GM15510 (cell line): ENCODE measurements at regions not wholly inside any gene's neighbourhood (a gene's known extent, or its start where the extent isn't known, plus 50 kb on each side); places are given as distances from the start of the nearest gene placed in this dataset.

Experiments
- POLR2A ChIP-seq: IDR thresholded peaks from 3 replicates; pipeline ENCODE4 v1.6.1; 2011; ENCODE audit warnings: borderline replicate concordance; ENCODE audit not compliant: insufficient read length; ENCODE audit errors: extremely low read depth

DNA sequence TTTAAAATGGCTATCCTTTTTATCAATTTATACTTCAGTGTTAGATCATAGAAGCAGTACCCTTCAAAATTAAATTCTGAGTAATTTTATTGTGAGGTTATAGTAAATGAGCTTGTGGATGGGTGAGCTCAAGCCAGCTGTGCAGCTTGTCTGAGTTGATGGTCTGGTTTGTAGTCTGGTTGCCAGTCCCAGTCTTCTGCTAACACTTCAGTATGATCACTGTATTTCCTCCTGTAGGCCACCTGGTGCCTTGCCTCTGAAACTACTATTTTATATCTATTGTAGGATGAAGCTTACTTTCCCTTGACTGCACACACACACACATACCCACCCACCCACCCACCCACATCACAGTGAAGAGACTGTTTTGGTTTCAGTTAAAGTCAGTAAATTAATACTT is 496.4 kb downstream of the PCNX1 start:
- TF ChIP-seq POLR2A: no peak

DNA sequence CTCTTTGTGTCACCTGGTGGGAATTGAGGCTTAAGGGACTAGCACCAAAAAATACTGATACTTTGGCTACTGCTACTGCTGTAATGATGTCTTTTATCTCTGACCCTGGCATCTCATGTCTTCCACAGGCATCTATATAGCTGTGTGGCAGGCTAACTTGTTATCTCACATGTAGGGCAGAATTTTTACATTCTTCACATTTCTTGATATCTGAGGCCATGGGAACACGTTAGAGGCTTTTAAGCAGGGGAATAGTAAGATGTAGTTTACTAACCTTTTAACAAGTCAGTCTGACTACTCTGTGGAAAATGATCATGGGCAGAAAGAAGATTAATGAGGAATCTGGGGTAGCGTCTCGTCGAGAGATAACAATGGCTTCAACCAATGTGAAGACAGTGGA is 498.4 kb downstream of the PCNX1 start:
- TF ChIP-seq POLR2A: no peak

DNA sequence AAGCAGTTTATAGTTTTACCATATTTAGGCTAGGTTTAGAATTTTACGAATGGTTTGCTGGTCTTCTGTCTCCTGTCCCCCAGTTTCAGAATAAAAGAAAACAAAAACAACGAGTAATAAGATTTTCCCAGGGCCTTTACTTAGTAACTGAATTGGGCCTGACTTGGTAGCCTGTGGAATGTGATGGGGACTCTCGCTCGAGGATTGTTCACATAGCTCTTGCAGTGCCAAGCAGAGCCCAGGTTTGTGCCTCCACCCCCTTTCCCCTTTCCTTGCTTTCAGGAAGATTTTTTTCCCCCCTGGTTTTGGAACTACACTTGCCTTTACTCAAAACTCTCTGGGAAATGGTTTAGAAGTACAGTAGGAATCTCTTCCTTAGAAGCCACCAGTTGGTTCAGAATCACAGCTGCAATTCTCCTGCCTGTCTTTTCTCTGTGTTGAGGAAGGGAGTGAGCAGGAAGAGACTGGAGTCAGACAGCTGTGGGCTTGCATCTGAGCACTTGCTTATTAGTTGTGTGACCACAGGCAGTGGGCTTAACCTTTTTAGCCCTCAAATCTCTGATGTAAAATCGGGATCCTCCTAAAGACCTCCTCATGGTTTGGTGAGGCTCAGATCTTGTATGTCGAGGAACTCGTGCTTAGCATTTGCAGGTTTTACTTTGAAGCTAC is 501.2 kb downstream of the PCNX1 start:
- TF ChIP-seq POLR2A: no peak

DNA sequence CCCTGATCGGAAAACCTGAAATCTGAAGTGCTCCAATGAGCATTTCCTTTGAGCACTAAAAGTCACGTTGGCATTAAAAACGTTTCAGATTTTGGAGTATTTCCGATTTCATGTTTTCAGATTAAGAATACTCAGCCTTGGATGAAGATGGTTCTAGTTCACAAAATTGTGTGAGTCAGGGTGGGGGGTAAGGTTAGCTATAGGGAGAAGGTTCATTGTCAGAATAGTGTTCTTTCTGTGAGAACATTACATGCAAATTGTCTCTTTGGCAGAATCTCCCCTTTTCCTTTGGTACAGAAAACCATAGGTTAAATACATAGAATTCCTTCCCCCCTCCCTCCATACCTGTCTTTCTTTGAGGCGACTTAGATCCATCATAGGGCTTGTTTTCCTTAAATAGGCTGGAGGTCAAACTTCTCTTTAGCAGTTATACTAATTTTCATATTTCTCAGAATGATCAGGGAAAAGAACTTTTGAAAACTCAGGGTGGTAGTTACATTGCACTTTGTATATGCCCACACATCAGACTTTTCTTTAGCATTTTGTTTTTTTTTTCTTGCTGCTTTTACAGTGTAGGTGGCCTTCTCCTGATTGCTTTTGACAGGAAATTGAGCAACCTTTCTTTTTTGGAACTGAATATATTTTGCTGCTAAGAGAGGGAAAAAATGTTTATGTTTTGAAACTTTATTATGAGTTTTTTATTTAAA is 503.5 kb downstream of the PCNX1 start:
- no peak for TF ChIP-seq POLR2A

DNA sequence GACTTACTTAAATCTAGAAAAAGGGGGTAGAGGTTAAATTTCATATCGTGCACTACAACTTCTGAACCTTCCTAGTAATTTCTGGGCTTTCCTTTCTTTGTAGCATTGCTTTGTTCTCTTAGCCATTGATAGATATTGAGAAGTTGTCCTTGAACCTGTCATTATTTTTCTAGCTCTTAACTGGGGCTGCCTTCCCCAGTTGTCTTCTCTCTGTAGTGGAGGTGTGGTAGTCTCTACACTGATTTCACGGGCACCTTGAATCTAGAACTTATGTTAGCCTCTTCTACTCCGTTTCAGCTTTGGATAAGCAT is 504.0 kb downstream of the PCNX1 start:
- TF ChIP-seq POLR2A: no peak

DNA sequence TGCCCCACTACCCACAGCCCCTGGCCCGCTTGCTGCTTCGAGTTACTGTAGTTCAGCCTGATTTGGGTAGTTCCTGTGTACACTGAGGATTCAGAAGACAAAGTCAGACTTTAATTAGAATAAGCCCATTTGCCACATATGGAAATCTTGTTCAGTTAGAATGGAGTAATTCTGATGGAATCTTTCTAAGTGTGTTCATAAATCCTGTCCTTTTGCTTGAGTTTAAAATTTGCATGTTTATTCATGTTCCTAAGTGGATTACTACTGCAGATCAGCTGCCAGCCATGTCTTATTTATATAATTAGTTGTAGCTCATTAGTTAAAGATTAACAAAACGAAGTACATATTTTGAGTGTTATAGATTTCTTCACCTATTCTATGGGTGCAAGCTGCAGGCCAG is 504.5 kb downstream of the PCNX1 start:
- no peak for TF ChIP-seq POLR2A

DNA sequence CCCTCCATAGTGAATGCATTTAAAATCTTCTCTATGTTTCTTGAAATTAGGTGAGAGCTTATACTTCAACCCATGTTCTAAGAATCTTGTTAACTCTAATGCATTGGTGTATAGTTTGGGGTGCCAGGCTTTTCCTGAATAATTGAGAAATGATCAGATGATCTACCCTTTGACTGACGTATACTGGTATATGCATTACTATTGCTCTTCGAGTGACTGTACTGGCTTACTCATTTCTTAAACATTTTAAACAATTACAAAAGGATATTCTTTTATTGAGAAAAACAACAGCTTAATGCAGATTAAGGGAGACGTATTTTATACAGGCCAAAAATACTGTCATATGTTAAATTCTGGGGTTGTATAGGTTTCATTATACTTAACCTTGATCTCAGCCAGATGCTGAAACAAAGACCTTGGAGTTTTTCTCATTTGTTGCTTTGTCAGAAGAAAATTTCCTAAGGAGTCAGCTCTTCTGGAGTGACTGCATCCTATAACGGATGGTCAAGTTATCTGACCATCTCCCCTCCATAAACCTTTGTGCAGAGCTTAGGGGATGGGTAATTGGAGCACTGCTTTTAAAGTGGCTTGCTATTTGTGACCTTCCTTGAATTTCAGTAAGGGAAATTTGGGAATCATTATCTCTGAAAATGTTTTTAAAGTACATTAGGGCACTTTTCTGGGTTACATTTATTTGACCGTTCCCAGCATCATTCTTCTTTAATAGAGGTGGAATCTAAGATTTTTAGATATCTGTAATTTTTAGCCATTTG is 507.6 kb downstream of the PCNX1 start:
- TF ChIP-seq POLR2A: no peak

DNA sequence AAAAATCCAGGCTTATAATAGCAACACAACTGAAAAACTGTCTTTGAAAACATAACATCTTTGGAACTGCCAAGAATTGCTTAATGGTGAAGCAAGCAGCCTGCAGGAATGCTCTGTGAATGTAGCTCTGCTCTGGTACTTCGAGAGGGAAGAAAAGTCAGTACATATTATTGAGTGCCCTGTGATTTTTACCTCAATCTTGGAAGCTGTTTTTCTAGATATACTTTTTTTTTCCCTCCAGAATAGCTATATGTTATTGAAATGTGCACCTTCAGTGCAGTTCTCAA is 508.1 kb downstream of the PCNX1 start:
- no peak for TF ChIP-seq POLR2A

DNA sequence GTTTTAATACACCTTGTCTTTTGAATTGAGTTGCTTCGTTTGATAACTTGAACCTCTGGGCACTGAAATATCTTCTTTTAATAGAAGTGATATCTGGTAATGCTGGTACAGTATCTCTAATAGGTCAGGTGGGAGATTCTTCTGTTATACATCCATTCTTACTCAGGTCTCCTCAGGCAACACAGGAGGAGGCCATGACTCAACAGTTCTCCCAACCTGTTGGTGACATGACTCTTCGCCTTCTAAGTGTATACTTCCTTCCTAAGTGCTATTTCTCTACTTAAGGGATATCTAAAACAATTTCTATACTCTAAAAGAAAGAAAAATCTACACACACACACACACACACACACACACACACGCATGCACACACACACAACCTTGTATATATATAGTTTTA is 509.1 kb downstream of the PCNX1 start:
- TF ChIP-seq POLR2A: no peak

DNA sequence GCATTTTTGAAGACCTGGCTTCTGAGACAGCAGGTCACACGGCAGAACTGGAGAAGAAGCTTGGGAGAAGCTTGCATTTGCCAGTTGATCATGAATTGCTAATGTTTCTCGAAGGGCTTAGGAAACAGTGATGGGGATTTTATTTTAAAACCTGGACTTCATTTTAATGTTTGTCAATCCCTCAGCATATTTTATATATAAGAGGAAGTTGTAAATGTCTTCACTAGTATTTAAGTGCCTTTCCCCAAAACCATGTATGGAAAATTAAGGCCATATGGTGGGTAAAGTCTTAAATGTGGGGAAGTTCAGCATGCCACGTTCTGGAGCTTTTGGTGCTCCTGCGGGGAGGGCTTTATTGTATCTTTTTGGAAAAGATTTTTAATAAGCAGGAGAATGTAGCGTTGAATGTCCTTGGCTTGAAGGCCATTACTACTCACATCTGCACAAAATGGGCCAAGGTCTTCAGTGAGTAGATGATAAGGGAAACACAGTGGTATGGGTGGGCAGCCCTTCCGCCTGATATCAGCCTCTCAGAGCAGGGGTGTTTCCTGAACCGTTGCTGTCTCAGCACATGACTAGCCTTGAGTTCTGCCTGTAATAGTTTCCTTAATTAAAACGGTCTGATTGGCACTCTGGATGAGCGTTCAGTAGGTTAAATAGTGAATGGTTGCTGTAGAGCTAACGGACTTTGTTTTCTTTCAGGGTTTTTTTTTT is 511.4 kb downstream of the PCNX1 start:
- no peak for TF ChIP-seq POLR2A

DNA sequence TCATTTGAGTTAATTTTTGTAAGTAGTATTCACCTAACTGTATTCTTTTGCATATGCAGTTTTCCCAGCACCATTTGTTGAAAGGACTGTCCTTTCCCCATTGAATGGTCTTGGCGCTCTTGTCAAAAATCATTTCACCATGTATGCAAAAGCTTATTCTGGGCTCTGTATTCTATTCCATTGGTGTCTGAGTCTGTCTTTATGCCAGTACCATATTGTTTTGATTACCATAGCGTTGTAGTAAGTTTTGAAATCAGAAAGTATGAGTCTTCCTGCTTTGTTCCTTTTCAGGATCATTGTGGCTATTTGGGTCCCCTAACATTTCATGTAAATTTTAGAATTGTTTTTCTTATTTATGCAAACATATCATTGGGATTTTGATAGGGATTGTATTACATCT is 508.7 kb upstream of the RGS6 start:
- no peak for TF ChIP-seq POLR2A

DNA sequence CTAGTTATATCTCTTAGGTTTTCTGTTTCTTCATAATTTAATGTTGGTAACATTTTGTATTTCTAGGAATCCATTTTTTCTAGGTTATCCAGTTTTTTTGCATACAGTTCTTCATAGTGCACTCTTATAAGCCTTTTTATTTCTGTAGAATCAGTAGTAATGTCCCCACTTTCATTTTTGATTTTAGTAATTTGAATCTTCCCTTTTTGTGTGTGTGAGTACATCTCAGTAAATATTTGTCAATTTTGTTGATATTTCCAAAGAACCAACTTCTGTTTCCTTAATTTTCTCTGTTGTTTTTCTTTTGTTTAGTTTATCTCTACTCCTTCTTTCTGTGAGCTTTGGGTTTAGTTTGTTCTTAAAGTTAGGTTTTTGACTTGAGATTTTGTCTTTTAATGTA is 507.3 kb upstream of the RGS6 start:
- TF ChIP-seq POLR2A: no peak

DNA sequence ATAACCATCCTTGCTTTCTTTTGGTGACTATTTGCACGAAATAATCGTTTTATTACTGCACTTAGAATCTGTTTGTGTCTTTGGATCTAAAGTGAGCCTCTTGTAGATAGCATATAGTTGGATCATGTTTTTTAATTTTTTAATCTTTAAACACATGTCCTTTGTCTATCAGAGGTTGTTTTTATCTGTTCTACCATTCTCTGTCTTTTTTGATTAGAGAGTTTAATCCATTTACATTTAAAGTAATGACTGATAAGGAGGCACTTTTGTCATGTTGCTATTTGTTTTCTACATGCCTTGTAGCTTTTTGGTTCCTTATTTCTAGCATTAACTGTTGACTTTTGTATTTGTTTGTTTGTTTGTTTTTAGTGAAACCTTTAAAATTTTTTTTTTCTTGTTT is 506.2 kb upstream of the RGS6 start:
- TF ChIP-seq POLR2A: no peak

DNA sequence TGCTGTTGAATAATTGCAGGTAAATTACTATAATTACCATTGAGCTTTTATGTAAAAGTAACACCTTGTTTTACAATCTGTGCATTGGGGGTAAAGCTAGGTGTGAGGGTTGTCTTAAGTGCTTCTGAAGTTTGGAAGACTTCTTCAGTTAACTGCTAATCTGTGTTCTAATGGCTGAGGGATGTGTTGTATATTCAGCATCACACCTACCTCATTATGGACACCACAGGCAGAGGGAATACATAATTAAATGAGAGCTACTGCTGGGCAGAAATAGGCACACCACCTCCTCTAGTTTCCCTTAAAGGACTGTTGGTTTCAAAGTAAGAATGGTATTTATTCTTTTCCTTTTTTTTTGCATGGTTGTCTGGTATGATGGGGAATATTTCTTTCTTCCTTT is 502.3 kb upstream of the RGS6 start:
- TF ChIP-seq POLR2A: no peak

DNA sequence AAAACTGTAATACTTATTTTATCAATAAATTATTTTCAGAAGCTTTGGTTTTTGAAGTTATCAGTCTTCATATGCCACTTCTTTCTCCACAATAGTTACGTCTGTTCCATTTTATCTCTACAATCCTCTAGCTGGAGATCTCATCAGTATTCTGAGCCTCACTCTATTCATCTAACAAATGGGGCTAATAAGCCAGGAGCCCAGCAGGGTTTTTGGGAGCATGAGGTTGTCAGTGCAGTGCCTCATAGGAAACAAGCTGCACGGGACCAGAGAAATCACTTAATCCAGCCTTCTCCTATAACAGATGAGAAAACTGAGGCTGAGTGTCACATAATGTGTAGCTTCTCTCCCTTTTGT is 501.9 kb upstream of the RGS6 start:
- TF ChIP-seq POLR2A: no peak
